ENCODE measurements at regions not wholly inside any gene's neighbourhood (a gene's known extent, or its start where the extent isn't known, plus 50 kb on each side); places are given as distances from the start of the nearest gene placed in this dataset.

- DNase-seq: no peak
Measured at GRCh38 chr9:29656641-29657406, 2083.5 kb upstream of the C9orf72 start.

DNA sequence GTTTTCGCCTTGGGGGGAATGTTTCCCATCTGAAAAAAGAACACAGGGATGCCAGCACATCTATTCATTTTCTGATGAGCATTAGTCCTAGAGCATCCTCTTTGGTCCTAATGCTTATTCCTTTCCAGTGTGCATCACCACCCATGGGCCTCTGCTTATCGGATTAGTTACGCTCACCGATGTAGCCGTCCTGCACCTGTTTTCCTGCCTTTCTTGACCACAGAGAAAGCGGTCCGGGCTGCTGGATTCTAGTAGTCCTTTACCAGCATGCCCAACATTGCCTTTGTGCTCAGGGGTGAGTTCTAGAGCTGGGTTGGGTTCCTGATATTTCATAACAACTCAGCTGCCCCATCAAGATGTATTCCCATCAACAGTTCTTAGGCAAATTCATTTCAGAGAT is 2084.5 kb upstream of the C9orf72 start:
- no peak for DNase-seq

GRCh38 chr9:29659014-29659413 is 2085.7 kb upstream of the C9orf72 start:
- no peak for DNase-seq

DNA sequence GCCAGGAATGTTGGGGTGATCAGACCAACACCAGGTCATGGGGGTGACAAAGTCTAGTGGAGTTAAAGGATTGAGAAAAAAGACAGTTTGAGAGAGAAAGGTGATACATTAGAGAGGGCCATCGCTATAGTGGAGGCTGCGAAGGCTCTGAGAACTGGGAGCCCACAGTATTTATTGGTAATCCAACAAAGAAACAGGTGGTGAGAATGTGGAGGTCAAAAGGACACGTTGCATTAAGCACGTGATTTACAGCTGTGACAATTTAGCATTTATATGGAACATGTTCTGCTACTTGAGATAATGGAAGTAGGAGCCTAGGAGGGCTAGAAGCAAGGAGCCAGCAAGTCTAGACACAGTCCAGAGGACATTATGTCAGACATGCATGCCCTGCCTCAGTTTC is 2086.5 kb upstream of the C9orf72 start:
- DNase-seq: no peak

DNA sequence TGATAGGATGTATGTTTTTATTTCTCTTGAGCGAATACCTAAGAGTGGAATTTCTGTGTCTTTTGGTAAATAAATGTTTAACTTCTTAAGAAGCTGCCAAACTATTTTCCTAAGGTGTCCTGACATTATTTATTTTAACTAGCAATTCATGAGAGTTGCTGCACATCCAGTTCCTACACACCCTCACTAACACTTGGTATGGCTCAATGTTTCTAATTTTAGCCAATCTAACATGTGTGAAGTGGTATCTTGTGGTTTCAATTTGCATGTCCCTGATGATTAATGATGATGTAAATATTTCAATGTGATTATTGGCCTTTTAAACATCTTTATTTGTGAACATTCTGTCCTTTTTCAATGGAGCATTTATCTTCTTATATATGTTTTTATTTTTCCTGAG is 2095.5 kb upstream of the C9orf72 start:
- DNase-seq: no peak

DNA sequence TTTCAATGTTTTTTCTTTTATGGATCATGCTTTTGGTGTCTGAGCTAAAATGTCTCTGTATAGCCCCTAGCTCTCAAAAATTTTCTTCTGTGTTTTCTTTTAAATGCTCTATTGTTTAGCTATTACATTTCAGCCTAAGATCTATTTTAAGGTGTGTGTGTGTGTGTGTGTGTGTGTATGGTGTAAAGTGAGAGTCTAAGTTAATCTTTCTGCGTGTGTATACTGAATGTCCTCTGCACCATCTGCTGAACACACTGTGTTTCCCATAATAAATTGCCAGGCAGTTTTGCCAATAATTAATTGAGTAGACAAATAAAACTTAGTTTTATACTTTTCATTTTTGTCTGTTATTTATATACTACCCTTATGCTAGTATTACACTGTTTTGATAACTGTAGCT is 2096.3 kb upstream of the C9orf72 start:
- no peak for DNase-seq

DNA sequence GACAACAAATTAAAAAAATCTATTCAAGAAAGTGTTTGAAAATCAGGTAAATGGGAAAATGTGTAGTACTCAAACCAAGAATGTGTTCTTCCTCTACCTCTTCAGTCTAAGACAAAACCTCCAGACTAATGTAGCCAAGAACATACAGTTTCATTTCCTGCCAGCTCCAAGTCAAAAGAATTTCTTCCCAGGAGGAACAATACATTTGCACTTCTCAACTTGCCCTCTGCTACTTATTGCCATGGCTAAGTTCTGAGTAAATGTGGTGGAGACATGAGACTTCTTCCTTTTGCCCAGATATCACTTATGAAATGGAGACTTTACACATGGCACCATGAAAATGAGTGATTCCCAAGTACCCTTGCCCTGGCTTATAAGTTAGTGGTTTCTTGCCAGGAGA is 2112.2 kb upstream of the C9orf72 start:
- no peak for DNase-seq

DNA sequence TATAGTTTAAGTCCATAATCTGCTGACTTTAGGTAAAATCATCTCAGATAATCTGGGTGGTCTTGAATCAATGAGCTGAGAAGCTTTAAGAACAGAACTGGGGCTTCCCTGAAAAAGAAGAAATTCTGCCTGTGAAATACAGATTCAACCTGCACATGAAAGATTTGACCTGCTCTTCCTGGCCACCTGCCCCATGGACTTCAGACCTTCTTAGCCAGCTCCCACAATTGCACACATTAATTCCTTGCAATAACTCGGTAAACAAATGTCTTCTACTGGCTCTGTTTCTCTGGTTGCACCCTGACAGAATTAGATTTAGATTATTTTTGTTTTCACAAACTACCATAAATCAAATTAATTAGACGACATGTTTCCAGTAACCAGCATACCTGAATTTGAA is 2117.9 kb upstream of the C9orf72 start:
- DNase-seq: no peak

- peak; percentile 22 for DNase-seq
Measured at GRCh38 chr9:29691758-29692407, 2118.6 kb upstream of the C9orf72 start.

DNA sequence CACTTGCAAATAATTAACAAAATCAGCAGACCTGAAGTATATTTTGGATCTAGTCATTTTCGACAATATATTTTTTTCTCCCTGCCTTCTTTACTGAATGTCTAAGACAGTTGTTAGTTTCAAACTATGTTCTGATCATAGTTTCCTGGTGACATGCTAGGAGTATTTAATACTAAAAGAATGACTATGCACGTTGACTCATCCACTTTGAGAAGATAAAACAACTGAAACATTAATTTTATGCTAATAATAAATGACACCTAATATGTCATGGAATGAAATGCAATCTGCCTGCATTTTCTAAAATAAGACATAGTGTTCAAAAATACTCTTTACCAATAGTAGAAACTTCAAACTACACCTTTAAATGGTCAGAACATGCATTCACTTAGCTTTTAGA is 2123.7 kb upstream of the C9orf72 start:
- DNase-seq: no peak

DNA sequence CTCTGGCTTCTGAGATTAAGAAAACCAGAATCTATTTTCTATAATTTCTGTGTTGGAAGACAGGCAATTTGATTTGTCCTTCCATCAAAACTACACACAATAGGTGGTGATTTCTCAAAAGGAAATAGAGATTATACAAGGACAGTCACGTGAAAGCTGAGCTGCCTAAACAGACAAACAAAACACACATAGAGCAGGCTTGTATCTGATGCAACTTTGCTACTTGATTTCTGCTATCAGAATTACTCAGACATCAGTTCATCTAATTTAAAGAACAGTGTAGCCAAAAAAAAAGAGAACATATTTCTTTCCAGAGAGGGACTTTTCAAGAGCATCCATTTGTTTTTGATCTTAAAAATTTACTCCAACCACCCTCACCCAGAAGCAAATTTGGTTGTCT is 2128.3 kb upstream of the C9orf72 start:
- DNase-seq: no peak

DNA sequence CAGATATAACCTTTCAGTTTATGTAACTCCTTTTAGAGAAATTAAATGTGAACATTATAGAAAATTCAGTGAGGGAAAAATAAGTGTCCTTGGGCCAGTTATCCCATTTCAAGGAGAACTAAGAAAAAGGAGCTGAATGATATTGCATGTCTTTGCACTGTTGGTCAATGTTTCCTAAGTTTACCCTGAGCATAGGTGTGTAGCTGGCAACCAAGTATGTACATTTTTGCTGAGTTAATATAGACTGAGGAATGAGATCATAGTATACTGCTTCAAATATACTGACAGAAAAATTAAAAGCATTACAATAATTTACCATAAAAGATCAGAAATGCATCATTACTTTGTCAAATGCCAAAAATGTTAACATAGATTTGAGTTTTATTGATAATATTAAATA is 2128.7 kb upstream of the C9orf72 start:
- DNase-seq: no peak

- DNase-seq: no peak
Measured at GRCh38 chr9:29714860-29715259, 2141.6 kb upstream of the C9orf72 start.

- no peak for DNase-seq
Measured at GRCh38 chr9:29717631-29718030, 2144.3 kb upstream of the C9orf72 start.

DNA sequence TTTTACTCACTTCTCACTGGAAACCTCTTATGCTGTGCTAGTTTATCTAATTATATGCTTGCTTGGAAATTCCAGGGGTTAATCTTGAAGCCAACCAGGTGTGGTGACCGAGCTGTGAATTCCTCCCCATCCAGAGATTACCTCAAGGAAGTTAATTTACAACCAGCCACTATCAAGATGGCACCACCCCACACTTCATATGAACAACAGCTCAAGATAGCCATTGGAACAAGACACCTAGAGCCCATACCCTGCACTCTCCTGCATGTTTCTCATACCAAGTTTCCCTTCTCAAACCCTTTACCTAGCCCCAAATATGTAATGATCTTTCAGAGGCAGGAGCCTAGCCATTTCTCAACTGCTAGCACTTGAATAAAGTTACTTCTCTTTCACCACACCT is 2156.9 kb upstream of the C9orf72 start:
- DNase-seq: no peak

- no peak for DNase-seq
Measured at GRCh38 chr9:29740518-29740917, 2167.2 kb upstream of the C9orf72 start.

GRCh38 chr9:29741169-29741568 is 2167.9 kb upstream of the C9orf72 start:
- no peak for DNase-seq

DNA sequence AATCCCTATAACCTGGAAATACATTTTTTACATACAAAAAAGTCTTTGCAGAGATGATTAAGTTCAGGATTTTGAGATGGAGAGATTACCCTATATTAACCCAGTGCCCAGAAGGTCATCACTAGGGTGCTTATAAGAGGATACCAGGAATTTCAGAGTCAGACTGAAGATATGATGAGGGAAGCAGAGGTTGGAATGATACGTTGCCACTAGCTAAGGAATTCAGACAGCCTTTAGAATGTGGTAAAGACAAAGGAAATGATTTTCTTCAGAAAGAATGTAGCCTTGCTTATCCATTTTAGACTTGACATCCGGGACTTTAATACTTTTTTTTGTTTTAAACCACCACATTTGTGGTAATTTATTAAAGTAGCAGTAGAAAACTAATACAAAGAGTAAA is 2176.8 kb upstream of the C9orf72 start:
- DNase-seq: no peak

DNA sequence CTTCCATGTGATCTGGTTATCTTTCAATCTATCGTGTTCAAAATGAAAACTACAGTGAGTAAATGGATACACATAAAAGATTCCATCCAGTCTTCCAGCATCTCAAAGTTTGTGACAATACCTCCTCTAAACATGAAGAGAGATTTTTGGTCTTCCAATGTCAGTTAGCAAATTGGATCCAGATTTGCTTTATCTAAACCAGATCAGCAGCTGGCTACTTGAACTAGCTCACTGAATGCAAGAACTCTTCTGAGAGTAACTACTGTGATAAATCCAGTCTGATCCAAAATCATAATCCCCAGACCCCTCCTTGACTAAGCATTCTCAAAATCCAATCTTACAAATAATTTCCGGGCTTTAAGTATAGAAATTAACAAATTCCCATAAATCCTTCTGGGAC is 2177.9 kb upstream of the C9orf72 start:
- no peak for DNase-seq

DNA sequence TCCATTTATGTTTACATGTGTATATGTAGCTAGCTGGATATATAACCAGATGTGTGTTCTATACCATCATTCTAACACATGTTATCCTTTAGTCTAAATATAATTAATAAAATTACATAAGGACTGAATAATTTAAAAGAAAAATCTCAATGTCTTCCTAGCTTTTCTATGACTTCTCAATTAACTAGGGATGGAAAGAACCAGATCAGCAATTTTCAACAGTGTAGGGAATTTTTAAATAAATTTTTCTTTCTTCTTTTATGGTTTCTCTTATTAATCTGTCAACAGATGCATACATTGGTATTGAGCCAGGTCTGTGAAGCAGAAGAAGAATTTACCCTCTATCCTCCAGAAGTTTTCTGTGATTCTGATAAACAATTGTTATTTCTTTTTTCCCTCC is 2180.4 kb upstream of the C9orf72 start:
- no peak for DNase-seq

GRCh38 chr9:29769019-29769418 is 2195.7 kb upstream of the C9orf72 start:
- no peak for DNase-seq

- DNase-seq: no peak
Measured at GRCh38 chr9:29773676-29774075, 2200.4 kb upstream of the C9orf72 start.

GRCh38 chr9:29775491-29775890 is 2202.2 kb upstream of the C9orf72 start:
- DNase-seq: no peak

DNA sequence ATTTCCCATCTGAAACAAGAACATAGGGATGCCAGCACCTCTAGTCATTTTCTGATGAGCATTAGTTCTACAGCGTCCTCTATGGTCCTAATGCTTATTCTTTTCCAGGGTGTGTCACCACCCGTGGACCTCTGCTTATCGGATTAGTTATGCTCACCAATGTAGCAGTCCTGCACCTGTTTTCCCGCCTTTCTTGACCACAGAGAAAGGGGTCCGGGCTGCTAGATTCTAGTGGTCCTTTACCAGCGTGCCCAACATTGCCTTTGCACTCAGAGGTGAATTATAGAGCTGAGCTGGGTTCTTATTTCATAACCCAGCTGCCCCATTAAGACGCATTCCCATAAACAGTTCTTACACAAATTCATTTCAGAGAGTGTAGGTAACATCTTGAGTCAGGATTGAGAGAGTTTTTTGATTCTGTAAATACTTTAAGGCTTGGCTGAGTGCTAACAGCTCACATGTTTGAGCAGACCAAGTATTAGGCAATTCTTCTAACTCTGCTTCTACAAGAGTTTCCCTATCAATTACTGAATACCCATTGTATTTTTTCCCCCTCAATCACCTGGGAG is 2205.1 kb upstream of the C9orf72 start:
- DNase-seq: no peak

DNA sequence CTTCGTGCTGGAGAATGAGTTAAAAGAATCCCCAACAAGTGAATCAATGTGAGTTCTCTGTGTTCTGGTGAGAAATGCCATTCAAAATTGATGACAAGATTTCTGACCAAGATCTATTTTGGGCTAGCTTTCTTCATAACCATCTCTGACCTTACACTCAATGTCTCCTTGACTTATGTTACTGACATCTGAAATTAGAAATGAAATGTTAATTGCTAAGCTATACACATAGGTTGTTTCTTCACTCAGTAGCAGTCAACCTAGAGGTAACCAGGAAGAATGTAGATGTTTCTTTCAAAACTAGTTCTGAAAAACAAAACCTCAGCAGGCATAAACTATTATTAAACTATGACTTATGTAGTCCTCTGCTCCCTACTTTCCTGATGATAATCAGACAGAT is 2220.7 kb upstream of the C9orf72 start:
- DNase-seq: no peak
